GM12872 (cell line): ENCODE measurements at regions not wholly inside any gene's neighbourhood (a gene's known extent, or its start where the extent isn't known, plus 50 kb on each side); places are given as distances from the start of the nearest gene placed in this dataset.

Experiments
- CTCF ChIP-seq: IDR thresholded peaks from 3 replicates; pipeline ENCODE4 v1.5.1; 2011; ENCODE audit warnings: low read depth, mild to moderate bottlenecking, low read length, moderate library complexity; ENCODE audit not compliant: insufficient read depth

- TF ChIP-seq CTCF, result no peak
These were observed 95.4 kb downstream of the RMI2 start for GRCh38 chr16:11440657-11441012.

- no peak for TF ChIP-seq CTCF
These were observed 100.2 kb downstream of the RMI2 start for GRCh38 chr16:11445486-11445885.

GRCh38 chr16:11446566-11447119 is 101.4 kb downstream of the RMI2 start:
- no peak for TF ChIP-seq CTCF

GRCh38 chr16:11447272-11447671 is 102.0 kb downstream of the RMI2 start:
- TF ChIP-seq CTCF, result no peak

DNA sequence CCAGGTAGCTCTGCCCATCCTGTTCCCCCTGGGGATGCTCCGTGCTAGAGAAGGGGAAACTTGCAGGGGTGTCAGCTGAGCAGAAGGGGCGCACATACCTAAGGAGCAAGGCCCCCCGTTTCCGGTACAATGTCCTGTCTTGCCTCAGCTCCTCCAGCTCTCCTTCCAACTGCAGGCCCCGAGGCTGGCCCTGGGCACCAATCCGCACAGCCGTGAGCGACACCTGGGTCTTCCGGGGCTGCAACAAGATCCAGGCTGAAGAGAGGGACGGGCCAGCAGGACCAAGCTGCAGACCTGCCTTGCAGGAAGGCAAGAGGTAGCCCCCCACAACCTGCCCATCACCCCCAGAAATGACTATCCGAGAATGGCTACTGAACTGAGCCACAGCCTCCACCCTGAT is 102.6 kb downstream of the RMI2 start:
- no peak for TF ChIP-seq CTCF

DNA sequence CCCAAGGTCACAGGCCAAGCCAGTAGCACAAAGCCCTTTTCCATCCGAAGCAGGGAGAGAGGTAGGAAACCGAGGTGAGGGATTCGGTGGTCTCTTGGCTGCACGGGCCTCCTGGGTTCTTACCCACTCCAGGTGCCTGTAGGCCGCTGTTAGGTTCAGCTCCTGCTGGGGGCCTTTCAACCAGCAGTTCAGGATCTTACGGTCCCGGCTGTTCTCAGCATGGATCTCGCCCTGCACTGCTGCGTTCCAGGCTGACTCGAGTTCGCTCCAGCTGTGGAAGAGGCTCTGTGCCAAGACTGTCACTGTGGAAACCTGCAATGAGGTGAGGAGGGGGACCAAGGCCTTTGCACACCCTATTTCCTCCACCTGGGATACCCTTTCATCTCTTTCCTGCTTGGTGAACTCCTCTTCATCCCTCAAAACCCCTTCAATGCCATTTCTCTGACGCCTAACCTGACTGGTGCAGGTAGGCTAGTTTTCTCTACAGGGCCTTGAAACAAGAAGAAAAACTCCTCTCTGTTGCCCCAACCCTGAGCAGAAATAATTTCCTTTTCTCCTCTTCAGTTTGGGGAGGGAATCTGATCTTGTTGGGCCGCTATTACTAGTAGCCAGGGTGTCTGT is 103.6 kb downstream of the RMI2 start:
- TF ChIP-seq CTCF, result no peak

GRCh38 chr16:11449716-11450115 is 104.5 kb downstream of the RMI2 start:
- TF ChIP-seq CTCF, result no peak
